ENCODE measurements at regions not wholly inside any gene's neighbourhood (a gene's known extent, or its start where the extent isn't known, plus 50 kb on each side); places are given as distances from the start of the nearest gene placed in this dataset.

DNA sequence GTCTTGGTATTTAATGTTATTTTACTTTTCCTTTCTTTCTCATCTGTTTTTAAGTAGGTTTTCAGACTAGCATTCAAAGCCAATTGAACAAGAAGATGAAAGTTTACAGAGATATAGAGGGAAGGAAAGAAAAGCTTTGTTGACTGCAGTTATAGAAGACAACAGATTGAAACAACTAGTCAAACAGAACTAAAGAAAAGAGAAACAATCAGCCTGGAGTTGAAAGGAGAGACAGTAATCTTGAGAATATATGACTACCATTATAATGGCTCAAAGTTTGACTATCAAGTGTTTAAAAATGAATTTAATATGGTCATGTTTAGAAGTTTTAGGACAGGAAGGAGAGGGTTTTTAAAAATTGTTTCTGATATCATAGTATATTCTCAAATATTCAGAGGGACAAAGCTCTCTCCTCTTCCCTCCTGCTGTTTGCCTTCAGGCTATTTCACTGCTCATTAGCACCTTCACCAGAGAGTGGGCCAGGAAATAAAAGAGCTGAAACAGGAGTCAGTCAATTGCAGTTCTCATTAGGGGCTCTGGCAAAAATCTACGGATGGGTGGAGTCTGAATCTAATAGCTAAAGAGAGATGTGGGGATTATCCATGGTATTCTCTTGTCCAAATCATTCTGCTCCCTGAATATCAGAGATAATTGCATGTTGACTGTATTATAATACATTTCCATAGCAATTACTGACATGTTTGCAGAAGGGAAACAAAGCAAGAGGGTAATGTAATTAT lies 577.8 kb downstream of the BRINP3 start:
- Histone ChIP-seq H3K9me3 (replicated peaks; ENCODE audit: control insufficient read depth, low read depth, low read length) (no peaks in the 10 kb centered on the region), H3K27ac (ENCODE audit: low read length) (no peak overlapping the region), H3K36me3 (ENCODE audit: control insufficient read depth, insufficient read depth, low read length) (no peaks in the 10 kb centered on the region), H3K4me3 (ENCODE audit: low read length) (no peak overlapping the region), H3K4me1 (ENCODE audit: control insufficient read depth, insufficient read depth, low read length) (no peaks in the 10 kb centered on the region), H3K27me3 (ENCODE audit: control insufficient read depth, insufficient read depth, low read length) (no peaks in the 10 kb centered on the region)
- no CpG with 5 or more reads among the region's 1 CpG for WGBS (ENCODE audit: insufficient coverage)
- DNase-seq, result no peak

DNA sequence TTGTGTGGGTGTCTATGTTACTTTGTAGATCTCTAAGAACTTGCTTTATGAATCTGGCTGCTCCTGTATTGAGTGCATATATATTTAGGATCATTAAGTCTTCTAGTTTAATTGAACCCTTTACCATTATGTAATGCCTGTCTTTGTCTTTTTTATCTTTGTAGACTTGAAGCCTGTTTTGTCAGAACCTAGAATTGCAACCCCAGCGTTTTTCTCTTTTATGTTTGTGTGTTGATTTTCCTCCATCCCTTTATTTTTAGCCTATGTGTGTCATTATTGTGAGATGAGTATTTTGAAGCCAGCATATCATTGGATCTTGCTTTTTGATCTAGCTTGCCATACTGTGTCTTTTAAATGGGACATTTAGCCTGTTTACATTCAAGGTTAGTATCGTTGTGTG lies 573.2 kb downstream of the BRINP3 start:
- no peak overlapping the region for H3K4me3 ChIP-seq (ENCODE audit: low read length)
- no peaks in the 10 kb centered on the region for H3K9me3 ChIP-seq (replicated peaks; ENCODE audit: control insufficient read depth, low read depth, low read length)
- H3K36me3 ChIP-seq (ENCODE audit: control insufficient read depth, insufficient read depth, low read length), result no peaks in the 10 kb centered on the region
- no peak overlapping the region for H3K27ac ChIP-seq (ENCODE audit: low read length)
- no peaks in the 10 kb centered on the region for H3K27me3 ChIP-seq (ENCODE audit: control insufficient read depth, insufficient read depth, low read length)
- DNase-seq, result no peak
- no peaks in the 10 kb centered on the region for H3K4me1 ChIP-seq (ENCODE audit: control insufficient read depth, insufficient read depth, low read length)
- no CpG with 5 or more reads among the region's 2 CpGs for WGBS (ENCODE audit: insufficient coverage)

DNA sequence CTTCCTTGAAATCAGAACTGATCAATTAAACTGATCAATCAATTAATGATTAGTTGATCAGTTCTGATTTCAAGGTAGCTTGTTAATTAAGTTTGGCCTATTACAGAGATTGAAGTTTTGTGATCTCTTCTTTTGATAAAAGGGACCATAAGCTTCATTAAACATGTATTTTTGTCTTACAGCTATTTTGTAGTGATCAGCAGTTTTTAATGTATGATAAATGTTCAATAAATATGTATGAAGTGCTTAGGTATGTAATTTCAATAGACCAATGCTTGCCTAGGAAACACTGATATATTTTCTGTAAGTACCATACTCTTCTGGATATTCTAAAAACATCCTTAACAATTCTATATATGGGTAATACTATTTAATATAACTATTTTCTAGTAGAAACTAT lies 569.6 kb downstream of the BRINP3 start:
- DNase-seq, result no peak
- Histone ChIP-seq H3K4me3 (ENCODE audit: low read length) (no peak overlapping the region), H3K36me3 (ENCODE audit: control insufficient read depth, insufficient read depth, low read length) (no peaks in the 10 kb centered on the region), H3K9me3 (replicated peaks; ENCODE audit: control insufficient read depth, low read depth, low read length) (no peaks in the 10 kb centered on the region), H3K27ac (ENCODE audit: low read length) (no peak overlapping the region), H3K4me1 (ENCODE audit: control insufficient read depth, insufficient read depth, low read length) (no peaks in the 10 kb centered on the region), H3K27me3 (ENCODE audit: control insufficient read depth, insufficient read depth, low read length) (no peaks in the 10 kb centered on the region)

DNA sequence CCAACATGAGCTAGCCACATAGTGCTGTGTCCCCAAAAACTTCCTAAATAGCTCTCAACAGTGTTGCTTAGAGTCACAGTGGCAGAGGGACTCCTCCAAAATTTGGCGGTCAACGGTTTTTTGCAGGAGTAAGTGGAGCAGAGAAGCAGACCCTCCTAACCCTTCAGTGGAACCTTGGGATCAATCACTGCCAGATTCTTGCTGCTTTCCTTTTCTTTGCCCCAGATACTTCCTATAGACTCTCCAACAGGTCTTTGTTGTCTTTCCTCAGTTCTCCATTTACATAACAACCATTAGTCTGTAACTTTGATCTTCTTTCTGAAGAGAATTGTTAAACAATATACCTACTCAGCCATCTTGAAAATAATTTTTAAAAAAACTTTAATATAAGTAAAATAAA lies 556.1 kb downstream of the BRINP3 start:
- Histone ChIP-seq H3K27ac (ENCODE audit: low read length) (no peak overlapping the region), H3K36me3 (ENCODE audit: control insufficient read depth, insufficient read depth, low read length) (no peaks in the 10 kb centered on the region), H3K9me3 (replicated peaks; ENCODE audit: control insufficient read depth, low read depth, low read length) (no peaks in the 10 kb centered on the region), H3K27me3 (ENCODE audit: control insufficient read depth, insufficient read depth, low read length) (no peaks in the 10 kb centered on the region), H3K4me3 (ENCODE audit: low read length) (no peak overlapping the region), H3K4me1 (ENCODE audit: control insufficient read depth, insufficient read depth, low read length) (no peaks in the 10 kb centered on the region)
- WGBS (ENCODE audit: insufficient coverage), result 100% methylated on average over 1 of the region's 2 CpGs
- DNase-seq, result no peak

DNA sequence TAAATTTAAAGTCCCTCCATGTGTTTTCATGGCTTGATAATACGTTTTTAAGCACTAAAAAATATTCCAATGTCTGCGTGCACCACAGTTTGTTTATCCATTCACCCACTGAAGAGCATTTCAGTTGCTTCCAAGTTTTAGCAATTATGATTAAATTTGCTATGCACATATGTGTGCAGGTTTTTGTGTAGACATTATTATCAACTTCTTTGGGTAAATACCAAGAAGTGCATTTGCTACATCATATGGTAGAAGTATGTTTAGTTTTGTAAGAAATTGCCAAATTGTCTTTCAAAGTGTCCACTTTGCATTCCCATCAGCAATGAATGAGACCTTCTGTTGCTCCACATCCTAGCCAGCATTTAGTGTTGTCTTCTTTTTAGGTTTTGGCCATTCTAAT lies 550.0 kb downstream of the BRINP3 start:
- Histone ChIP-seq H3K9me3 (replicated peaks; ENCODE audit: control insufficient read depth, low read depth, low read length) (no peaks in the 10 kb centered on the region), H3K4me3 (ENCODE audit: low read length) (no peak overlapping the region), H3K27me3 (ENCODE audit: control insufficient read depth, insufficient read depth, low read length) (no peaks in the 10 kb centered on the region), H3K4me1 (ENCODE audit: control insufficient read depth, insufficient read depth, low read length) (no peaks in the 10 kb centered on the region), H3K27ac (ENCODE audit: low read length) (no peak overlapping the region), H3K36me3 (ENCODE audit: control insufficient read depth, insufficient read depth, low read length) (no peaks in the 10 kb centered on the region)
- DNase-seq, result no peak
- WGBS (ENCODE audit: insufficient coverage), result no CpG with 5 or more reads among the region's 2 CpGs

DNA sequence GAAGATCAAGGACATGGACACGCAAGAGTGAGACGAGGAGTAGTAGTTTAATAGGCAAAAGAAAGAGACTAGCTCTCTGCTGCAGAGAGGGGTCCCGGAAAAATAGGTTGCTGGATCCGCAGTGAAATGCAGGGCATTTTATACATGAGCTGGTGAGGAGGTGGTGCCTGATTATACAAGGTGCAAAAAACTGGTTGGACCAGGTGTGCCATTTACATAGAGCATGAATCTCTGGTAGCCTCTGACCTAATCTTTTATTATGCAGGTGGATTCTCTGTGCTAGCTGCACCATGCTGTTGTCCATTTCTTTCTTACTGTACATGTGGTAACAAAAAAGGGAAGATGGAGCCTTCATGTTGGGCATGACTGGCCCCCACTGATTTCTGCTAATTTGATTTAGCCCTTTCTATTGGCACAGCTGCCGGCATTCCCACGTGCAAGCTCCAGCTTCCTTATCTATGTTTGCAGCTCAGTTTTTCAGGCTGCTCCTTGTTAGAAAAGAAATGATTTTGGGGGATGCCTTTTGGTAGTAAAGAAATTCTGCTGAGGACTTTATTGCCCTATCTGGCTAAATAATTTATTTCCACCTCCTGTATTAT lies 548.1 kb downstream of the BRINP3 start:
- Histone ChIP-seq H3K36me3 (ENCODE audit: control insufficient read depth, insufficient read depth, low read length) (no peaks in the 10 kb centered on the region), H3K9me3 (replicated peaks; ENCODE audit: control insufficient read depth, low read depth, low read length) (no peaks in the 10 kb centered on the region), H3K4me3 (ENCODE audit: low read length) (no peak overlapping the region), H3K27me3 (ENCODE audit: control insufficient read depth, insufficient read depth, low read length) (no peaks in the 10 kb centered on the region), H3K27ac (ENCODE audit: low read length) (no peak overlapping the region), H3K4me1 (ENCODE audit: control insufficient read depth, insufficient read depth, low read length) (no peaks in the 10 kb centered on the region)
- WGBS (ENCODE audit: insufficient coverage), result 88% methylated on average over 4 of the region's 6 CpGs
- DNase-seq, result no peak

DNA sequence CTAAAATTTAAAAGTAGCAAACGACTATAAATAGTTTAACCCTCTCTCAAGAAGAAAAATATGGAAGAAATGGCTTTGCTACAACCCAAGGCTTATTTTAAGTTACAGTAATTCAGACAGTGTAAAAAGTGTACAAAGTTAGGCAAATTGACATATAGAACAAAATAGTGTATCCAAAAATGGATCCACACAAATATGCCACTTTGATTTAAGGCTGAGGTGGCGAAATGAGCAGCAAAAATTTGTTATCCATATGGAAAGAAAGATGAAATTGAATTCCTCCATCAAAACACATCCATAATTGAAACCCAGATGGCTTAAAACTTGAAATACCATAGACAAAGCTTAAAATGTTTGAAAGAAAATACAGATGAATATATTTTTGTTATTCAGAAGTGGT lies 540.8 kb downstream of the BRINP3 start:
- no peaks in the 10 kb centered on the region for H3K4me1 ChIP-seq (ENCODE audit: control insufficient read depth, insufficient read depth, low read length)

DNA sequence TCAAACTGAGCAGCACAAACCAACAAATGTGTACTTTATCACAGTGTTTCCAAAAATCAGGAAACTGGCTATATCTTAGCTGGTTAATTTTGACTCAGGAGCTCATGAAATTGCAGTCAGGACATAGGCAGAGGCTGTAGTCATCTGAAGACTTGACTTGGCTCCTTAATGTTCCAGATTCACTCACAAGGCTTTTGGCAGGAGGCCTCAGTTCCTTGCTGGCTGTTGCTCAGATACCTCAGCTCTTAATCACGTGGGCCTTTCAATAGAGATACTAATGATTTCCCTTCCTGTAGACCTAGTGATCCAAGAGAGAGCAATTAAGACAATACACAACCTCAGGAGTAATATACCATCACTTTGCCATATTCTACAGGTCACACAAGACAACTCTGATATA lies 537.7 kb downstream of the BRINP3 start:
- Histone ChIP-seq H3K36me3 (ENCODE audit: control insufficient read depth, insufficient read depth, low read length) (no peaks in the 10 kb centered on the region), H3K9me3 (replicated peaks; ENCODE audit: control insufficient read depth, low read depth, low read length) (no peaks in the 10 kb centered on the region), H3K27ac (ENCODE audit: low read length) (no peak overlapping the region), H3K27me3 (ENCODE audit: control insufficient read depth, insufficient read depth, low read length) (no peaks in the 10 kb centered on the region), H3K4me1 (ENCODE audit: control insufficient read depth, insufficient read depth, low read length) (no peaks in the 10 kb centered on the region), H3K4me3 (ENCODE audit: low read length) (no peak overlapping the region)
- peak; percentile 37 for DNase-seq
- no CpG with 5 or more reads among the region's 1 CpG for WGBS (ENCODE audit: insufficient coverage)

More for the DNA sequence above, 540.8 kb downstream of the BRINP3 start:
- Histone ChIP-seq H3K27me3 (ENCODE audit: control insufficient read depth, insufficient read depth, low read length) (no peaks in the 10 kb centered on the region), H3K4me3 (ENCODE audit: low read length) (no peak overlapping the region), H3K36me3 (ENCODE audit: control insufficient read depth, insufficient read depth, low read length) (no peaks in the 10 kb centered on the region), H3K9me3 (replicated peaks; ENCODE audit: control insufficient read depth, low read depth, low read length) (no peaks in the 10 kb centered on the region), H3K27ac (ENCODE audit: low read length) (no peak overlapping the region)
- no CpG with 5 or more reads among the region's 2 CpGs for whole genome bisulfite sequencing (ENCODE audit: insufficient coverage)
- DNase-seq, result no peak

DNA sequence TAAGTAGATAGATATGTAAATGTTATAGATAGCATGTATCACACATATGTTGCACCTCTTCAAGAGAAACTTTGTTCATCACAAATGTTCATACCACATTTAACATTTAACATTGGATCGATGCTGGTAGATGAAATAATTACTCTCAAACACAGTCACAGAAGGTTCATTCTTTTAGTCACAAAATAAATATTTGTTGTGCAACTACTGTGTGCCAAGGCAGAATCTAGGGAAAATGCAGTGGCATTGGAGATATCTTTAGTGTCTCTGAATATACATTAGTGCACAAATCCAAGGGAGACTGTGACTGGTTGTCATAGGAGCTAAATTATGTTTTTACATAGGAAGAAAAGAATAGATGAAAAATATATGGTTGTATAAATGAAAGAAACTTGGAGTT lies 535.7 kb downstream of the BRINP3 start:
- Histone ChIP-seq H3K9me3 (replicated peaks; ENCODE audit: control insufficient read depth, low read depth, low read length) (no peaks in the 10 kb centered on the region), H3K36me3 (ENCODE audit: control insufficient read depth, insufficient read depth, low read length) (no peaks in the 10 kb centered on the region), H3K4me3 (ENCODE audit: low read length) (no peak overlapping the region), H3K27ac (ENCODE audit: low read length) (no peak overlapping the region), H3K27me3 (ENCODE audit: control insufficient read depth, insufficient read depth, low read length) (no peaks in the 10 kb centered on the region), H3K4me1 (ENCODE audit: control insufficient read depth, insufficient read depth, low read length) (no peaks in the 10 kb centered on the region)
- no CpG with 5 or more reads among the region's 1 CpG for WGBS (ENCODE audit: insufficient coverage)
- DNase-seq, result no peak

DNA sequence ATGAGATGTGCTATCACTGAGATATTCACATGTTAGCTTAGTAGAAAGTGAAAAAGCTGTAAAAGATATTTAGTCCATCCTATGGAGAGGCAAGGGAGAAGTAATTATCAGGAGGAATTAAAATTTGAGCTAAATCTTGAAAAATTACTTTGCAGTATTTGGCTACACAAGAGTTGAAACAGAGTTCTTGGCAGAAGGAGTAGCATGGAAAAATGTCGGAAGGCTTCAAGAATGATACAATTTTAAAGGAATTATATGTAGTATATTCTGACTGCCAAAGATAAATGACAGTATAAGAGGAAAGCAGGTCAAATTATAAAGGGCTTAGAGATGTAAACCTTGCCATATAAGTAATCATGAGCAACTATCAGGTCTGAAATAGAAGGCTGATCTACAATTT lies 518.9 kb downstream of the BRINP3 start:
- no peaks in the 10 kb centered on the region for H3K9me3 ChIP-seq (replicated peaks; ENCODE audit: control insufficient read depth, low read depth, low read length)
- H3K4me3 ChIP-seq (ENCODE audit: low read length), result no peak overlapping the region
- no CpG with 5 or more reads among the region's 1 CpG for WGBS (ENCODE audit: insufficient coverage)
- H3K27me3 ChIP-seq (ENCODE audit: control insufficient read depth, insufficient read depth, low read length), result no peaks in the 10 kb centered on the region
- peak; percentile 83 for DNase-seq
- peaks cover 3% of the 10 kb centered on the region for H3K4me1 ChIP-seq (ENCODE audit: control insufficient read depth, insufficient read depth, low read length)
- no peaks in the 10 kb centered on the region for H3K36me3 ChIP-seq (ENCODE audit: control insufficient read depth, insufficient read depth, low read length)
- H3K27ac ChIP-seq (ENCODE audit: low read length), result no peak overlapping the region

DNA sequence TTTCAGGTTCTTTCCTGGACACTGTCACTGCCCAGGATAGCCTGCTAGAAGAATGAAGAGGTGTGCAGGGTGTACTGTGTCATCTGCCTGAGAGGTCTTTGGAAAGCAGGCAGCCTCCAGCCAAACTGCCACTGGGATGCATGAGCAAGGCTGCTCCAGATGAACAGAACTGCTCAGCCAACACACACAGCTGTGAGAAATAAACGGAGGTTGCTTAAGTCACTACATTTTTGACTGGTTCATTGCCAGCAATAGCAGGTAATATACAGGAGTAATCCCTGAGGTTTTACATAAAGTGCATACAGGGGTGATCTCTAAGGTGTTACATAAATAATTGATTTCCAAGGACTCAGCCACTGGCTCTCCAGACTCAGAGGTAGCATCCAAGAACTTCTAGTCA lies 516.9 kb downstream of the BRINP3 start:
- no peaks in the 10 kb centered on the region for H3K9me3 ChIP-seq (replicated peaks; ENCODE audit: control insufficient read depth, low read depth, low read length)
- no peaks in the 10 kb centered on the region for H3K36me3 ChIP-seq (ENCODE audit: control insufficient read depth, insufficient read depth, low read length)
- peaks cover 3% of the 10 kb centered on the region for H3K4me1 ChIP-seq (ENCODE audit: control insufficient read depth, insufficient read depth, low read length)
- no peak overlapping the region for H3K27ac ChIP-seq (ENCODE audit: low read length)
- H3K27me3 ChIP-seq (ENCODE audit: control insufficient read depth, insufficient read depth, low read length), result no peaks in the 10 kb centered on the region
- no CpG with 5 or more reads among the region's 1 CpG for WGBS (ENCODE audit: insufficient coverage)
- peak; percentile 83 for DNase-seq
- no peak overlapping the region for H3K4me3 ChIP-seq (ENCODE audit: low read length)

Measured in muscle of leg (tissue), 3 donors.